ENCODE measurements at regions not wholly inside any gene's neighbourhood (a gene's known extent, or its start where the extent isn't known, plus 50 kb on each side); places are given as distances from the start of the nearest gene placed in this dataset.
A peak's percentile ranks its signal among the peaks of the same experiment; 100 is the strongest.

GRCh38 chr12:132427174-132427768 is 62.7 kb upstream of the FBRSL1 start:
- ATAC-seq: no peak
- no peak for DNase-seq (ENCODE audit: missing footprints)
- intact Hi-C loops (cut with DNase I): no loop called here

GRCh38 chr12:132426349-132427173 is 63.4 kb upstream of the FBRSL1 start:
- intact Hi-C loops (cut with DNase I): no loop called here
- ATAC-seq: no peak
- DNase-seq (ENCODE audit: missing footprints): peak; percentile 34

- ATAC-seq: no peak
- DNase-seq (ENCODE audit: missing footprints): no peak
- intact Hi-C loops (cut with DNase I): no loop called here
Measured at GRCh38 chr12:132424811-132425210, 65.1 kb upstream of the FBRSL1 start.

GRCh38 chr12:132423820-132424645 is 65.9 kb upstream of the FBRSL1 start:
- ATAC-seq: no peak
- intact Hi-C loops (cut with DNase I): no loop called here
- peak; percentile 23 for DNase-seq (ENCODE audit: missing footprints)

GRCh38 chr12:132423251-132423819 is 66.6 kb upstream of the FBRSL1 start:
- DNase-seq (ENCODE audit: missing footprints) (peak; percentile 52), ATAC-seq (no peak)
- intact Hi-C loops (cut with DNase I): no loop called here

- ATAC-seq: no peak
- peak; percentile 55 for DNase-seq (ENCODE audit: missing footprints)
- intact Hi-C loops (cut with DNase I): no loop called here
Measured at GRCh38 chr12:132422381-132423043, 67.4 kb upstream of the FBRSL1 start.

GRCh38 chr12:132422040-132422380 is 67.9 kb upstream of the FBRSL1 start:
- no peak for ATAC-seq
- DNase-seq (ENCODE audit: missing footprints): peak; percentile 33
- intact Hi-C loops (cut with DNase I): no loop called here

GRCh38 chr12:132419631-132420246 is 70.2 kb upstream of the FBRSL1 start:
- DNase-seq (ENCODE audit: missing footprints) (peak; percentile 37), ATAC-seq (no peak)
- intact Hi-C loops (cut with DNase I): no loop called here

GRCh38 chr12:132418393-132418925 is 71.5 kb upstream of the FBRSL1 start:
- intact Hi-C loops (cut with DNase I): no loop called here
- no peak for ATAC-seq
- DNase-seq (ENCODE audit: missing footprints): no peak

- intact Hi-C loops (cut with DNase I): no loop called here
- no peak for DNase-seq (ENCODE audit: missing footprints)
Measured at GRCh38 chr12:132417741-132418140, 72.2 kb upstream of the FBRSL1 start.

GRCh38 chr12:132416827-132417226 is 73.1 kb upstream of the FBRSL1 start:
- intact Hi-C loops (cut with DNase I): no loop called here
- DNase-seq (ENCODE audit: missing footprints) (no peak), ATAC-seq (no peak)

More at GRCh38 chr12:132417741-132418140, 72.2 kb upstream of the FBRSL1 start:
- ATAC-seq: no peak

GRCh38 chr12:132416121-132416673 is 73.8 kb upstream of the FBRSL1 start:
- DNase-seq (ENCODE audit: missing footprints) (no peak), ATAC-seq (no peak)
- intact Hi-C loops (cut with DNase I): no loop called here

GRCh38 chr12:132415327-132416120 is 74.4 kb upstream of the FBRSL1 start:
- intact Hi-C loops (cut with DNase I): loop anchor here (1.0 kb wide), 2 partner anchors 108 to 200 kb away; no protein-coding TSS in a partner anchor
- peak; percentile 55 for DNase-seq (ENCODE audit: missing footprints)
- ATAC-seq: peak; percentile 8

GRCh38 chr12:132414634-132415326 is 75.2 kb upstream of the FBRSL1 start:
- intact Hi-C loops (cut with DNase I): loop anchor here (1.0 kb wide), 2 partner anchors 109 to 201 kb away; no protein-coding TSS in a partner anchor
- peak; percentile 92 for ATAC-seq
- peak; percentile 88 for DNase-seq (ENCODE audit: missing footprints)

GRCh38 chr12:132413931-132414588 is 75.9 kb upstream of the FBRSL1 start:
- DNase-seq (ENCODE audit: missing footprints) (no peak), ATAC-seq (no peak)
- intact Hi-C loops (cut with DNase I): no loop called here

GRCh38 chr12:132411457-132411856 is 78.5 kb upstream of the FBRSL1 start:
- intact Hi-C loops (cut with DNase I): no loop called here
- DNase-seq (ENCODE audit: missing footprints) (no peak), ATAC-seq (no peak)
